NB4 (cell line): ENCODE measurements at regions not wholly inside any gene's neighbourhood (a gene's known extent, or its start where the extent isn't known, plus 50 kb on each side); places are given as distances from the start of the nearest gene placed in this dataset.

Experiments
- CTCF ChIP-seq: IDR thresholded peaks from one replicate; pipeline ENCODE4 v1.5.1; 2012; ENCODE audit warnings: low read depth, low read length
- MAX ChIP-seq: IDR thresholded peaks from 2 replicates; pipeline ENCODE4 v1.6.1; 2011; ENCODE audit warnings: low read depth, low read length
- POLR2A ChIP-seq: IDR thresholded peaks from 2 replicates; pipeline ENCODE4 v1.6.1; 2011; ENCODE audit warnings: mild to moderate bottlenecking; ENCODE audit not compliant: insufficient read length; ENCODE audit errors: extremely low read depth

- no peak for TF ChIP-seq CTCF
- no peak for TF ChIP-seq MAX
- TF ChIP-seq POLR2A = no peak
Observed at GRCh38 chr3:191637611-191638010, 176.6 kb downstream of the PYDC2 start.
